ENCODE measurements at regions not wholly inside any gene's neighbourhood (a gene's known extent, or its start where the extent isn't known, plus 50 kb on each side); places are given as distances from the start of the nearest gene placed in this dataset.

DNA sequence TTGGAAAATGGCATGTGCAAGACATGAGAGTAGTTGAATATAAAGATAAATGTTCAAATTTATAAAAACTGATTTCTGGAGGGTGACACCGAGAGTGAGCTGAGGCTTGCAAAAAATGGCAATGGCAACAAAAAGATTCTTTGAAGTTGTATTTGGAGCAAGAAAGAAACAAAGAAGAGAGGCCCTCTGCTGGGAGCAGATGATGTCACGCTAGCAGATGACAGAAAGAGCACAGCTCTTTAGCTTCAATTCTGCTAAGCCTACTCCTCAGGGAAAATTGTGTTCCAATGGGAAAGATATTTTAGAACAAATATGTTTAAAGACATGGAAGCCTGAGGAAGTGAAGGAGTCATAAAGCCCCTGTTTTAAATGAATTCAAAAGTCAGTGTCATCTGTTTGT is 125.3 kb upstream of the NOX3 start:
- Histone ChIP-seq H3K4me3 (ENCODE audit: low read length) (no peak overlapping the region), H3K9ac (ENCODE audit: low read length) (no peak overlapping the region), H4K20me1 (ENCODE audit: insufficient read depth, low read length) (no peaks in the 10 kb centered on the region), H3K4me1 (ENCODE audit: low read length) (no peaks in the 10 kb centered on the region), H2AFZ (ENCODE audit: low read depth, low read length) (no peak overlapping the region), H3K27ac (ENCODE audit: low read length) (no peak overlapping the region), H3K79me2 (ENCODE audit: low read length) (no peaks in the 10 kb centered on the region), H3K9me3 (ENCODE audit: insufficient read depth, low read length) (no peaks in the 10 kb centered on the region), H3K36me3 (replicated peaks; ENCODE audit: low read depth, low read length) (no peaks in the 10 kb centered on the region), H3K4me2 (ENCODE audit: low read length) (no peak overlapping the region), H3K27me3 (ENCODE audit: low read depth, low read length) (no peaks in the 10 kb centered on the region)
- TF ChIP-seq, protein P1, sequence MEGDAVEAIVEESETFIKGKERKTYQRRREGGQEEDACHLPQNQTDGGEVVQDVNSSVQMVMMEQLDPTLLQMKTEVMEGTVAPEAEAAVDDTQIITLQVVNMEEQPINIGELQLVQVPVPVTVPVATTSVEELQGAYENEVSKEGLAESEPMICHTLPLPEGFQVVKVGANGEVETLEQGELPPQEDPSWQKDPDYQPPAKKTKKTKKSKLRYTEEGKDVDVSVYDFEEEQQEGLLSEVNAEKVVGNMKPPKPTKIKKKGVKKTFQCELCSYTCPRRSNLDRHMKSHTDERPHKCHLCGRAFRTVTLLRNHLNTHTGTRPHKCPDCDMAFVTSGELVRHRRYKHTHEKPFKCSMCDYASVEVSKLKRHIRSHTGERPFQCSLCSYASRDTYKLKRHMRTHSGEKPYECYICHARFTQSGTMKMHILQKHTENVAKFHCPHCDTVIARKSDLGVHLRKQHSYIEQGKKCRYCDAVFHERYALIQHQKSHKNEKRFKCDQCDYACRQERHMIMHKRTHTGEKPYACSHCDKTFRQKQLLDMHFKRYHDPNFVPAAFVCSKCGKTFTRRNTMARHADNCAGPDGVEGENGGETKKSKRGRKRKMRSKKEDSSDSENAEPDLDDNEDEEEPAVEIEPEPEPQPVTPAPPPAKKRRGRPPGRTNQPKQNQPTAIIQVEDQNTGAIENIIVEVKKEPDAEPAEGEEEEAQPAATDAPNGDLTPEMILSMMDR (IDR thresholded peaks at IDR 0.05; ENCODE audit: low read depth, low read length), result no peak
- TF ChIP-seq EZH2phosphoT487 (IDR thresholded peaks at IDR 0.05; ENCODE audit: low read depth), result no peak

DNA sequence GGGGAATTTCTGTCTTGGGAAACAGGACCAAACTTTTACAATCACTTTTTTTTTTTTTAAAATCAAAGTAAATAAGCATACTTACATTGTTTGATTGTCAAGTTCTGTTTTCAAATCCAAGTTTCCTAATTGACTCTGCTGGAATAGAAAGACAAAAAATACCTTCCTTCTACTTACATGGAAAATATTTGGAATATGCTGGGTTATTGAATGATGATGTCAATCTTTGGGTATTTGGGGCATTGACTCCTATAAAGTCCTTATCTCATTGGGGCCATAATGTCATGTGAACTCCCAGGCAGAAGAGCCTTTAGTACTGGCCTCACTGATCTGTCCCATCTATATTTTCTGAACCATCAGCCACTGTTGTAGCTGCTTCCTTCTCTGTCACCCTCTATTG is 122.6 kb upstream of the NOX3 start:
- TF ChIP-seq, protein P1 (IDR thresholded peaks at IDR 0.05; ENCODE audit: low read depth, low read length), result no peak
- no peak for TF ChIP-seq EZH2phosphoT487 (IDR thresholded peaks at IDR 0.05; ENCODE audit: low read depth)
- no peak overlapping the region for H3K4me3 ChIP-seq (ENCODE audit: low read length)
- H3K4me1 ChIP-seq (ENCODE audit: low read length), result no peaks in the 10 kb centered on the region
- H3K27me3 ChIP-seq (ENCODE audit: low read depth, low read length), result no peaks in the 10 kb centered on the region
- no peaks in the 10 kb centered on the region for H3K36me3 ChIP-seq (replicated peaks; ENCODE audit: low read depth, low read length)
- H3K79me2 ChIP-seq (ENCODE audit: low read length), result no peaks in the 10 kb centered on the region
- no peak overlapping the region for H3K4me2 ChIP-seq (ENCODE audit: low read length)
- no peak overlapping the region for H3K9ac ChIP-seq (ENCODE audit: low read length)
- no peaks in the 10 kb centered on the region for H3K9me3 ChIP-seq (ENCODE audit: insufficient read depth, low read length)
- H4K20me1 ChIP-seq (ENCODE audit: insufficient read depth, low read length), result no peaks in the 10 kb centered on the region
- no peak overlapping the region for H3K27ac ChIP-seq (ENCODE audit: low read length)
- H2AFZ ChIP-seq (ENCODE audit: low read depth, low read length), result no peak overlapping the region

- H3K9me3 ChIP-seq (ENCODE audit: insufficient read depth, low read length), result no peaks in the 10 kb centered on the region
- no peaks in the 10 kb centered on the region for H3K79me2 ChIP-seq (ENCODE audit: low read length)
- H3K4me1 ChIP-seq (ENCODE audit: low read length), result no peaks in the 10 kb centered on the region
- H4K20me1 ChIP-seq (ENCODE audit: insufficient read depth, low read length), result no peaks in the 10 kb centered on the region
- H3K36me3 ChIP-seq (replicated peaks; ENCODE audit: low read depth, low read length), result no peaks in the 10 kb centered on the region
- H3K9ac ChIP-seq (ENCODE audit: low read length), result no peak overlapping the region
- H2AFZ ChIP-seq (ENCODE audit: low read depth, low read length), result no peak overlapping the region
- no peak overlapping the region for H3K4me2 ChIP-seq (ENCODE audit: low read length)
- no peak overlapping the region for H3K4me3 ChIP-seq (ENCODE audit: low read length)
- no peak for TF ChIP-seq EZH2phosphoT487 (IDR thresholded peaks at IDR 0.05; ENCODE audit: low read depth)
- TF ChIP-seq, protein P1 (IDR thresholded peaks at IDR 0.05; ENCODE audit: low read depth, low read length), result no peak
- H3K27ac ChIP-seq (ENCODE audit: low read length), result no peak overlapping the region
- H3K27me3 ChIP-seq (ENCODE audit: low read depth, low read length), result no peaks in the 10 kb centered on the region
Observed at GRCh38 chr6:155561966-155562364, 106.3 kb upstream of the NOX3 start.

- no peaks in the 10 kb centered on the region for H3K4me1 ChIP-seq (ENCODE audit: low read length)
- no peak overlapping the region for H3K27ac ChIP-seq (ENCODE audit: low read length)
- no peaks in the 10 kb centered on the region for H3K36me3 ChIP-seq (replicated peaks; ENCODE audit: low read depth, low read length)
- H3K4me2 ChIP-seq (ENCODE audit: low read length), result no peak overlapping the region
- H4K20me1 ChIP-seq (ENCODE audit: insufficient read depth, low read length), result no peaks in the 10 kb centered on the region
- H3K9ac ChIP-seq (ENCODE audit: low read length), result no peak overlapping the region
- no peak overlapping the region for H2AFZ ChIP-seq (ENCODE audit: low read depth, low read length)
- H3K9me3 ChIP-seq (ENCODE audit: insufficient read depth, low read length), result no peaks in the 10 kb centered on the region
- TF ChIP-seq EZH2phosphoT487 (IDR thresholded peaks at IDR 0.05; ENCODE audit: low read depth), result no peak
- TF ChIP-seq, protein P1 (IDR thresholded peaks at IDR 0.05; ENCODE audit: low read depth, low read length), result no peak
- H3K4me3 ChIP-seq (ENCODE audit: low read length), result no peak overlapping the region
- H3K27me3 ChIP-seq (ENCODE audit: low read depth, low read length), result no peaks in the 10 kb centered on the region
- H3K79me2 ChIP-seq (ENCODE audit: low read length), result no peaks in the 10 kb centered on the region
Observed at GRCh38 chr6:155561257-155561965, 105.8 kb upstream of the NOX3 start.
